NCI-H2029 (cell line): ENCODE measurements at regions not wholly inside any gene's neighbourhood (a gene's known extent, or its start where the extent isn't known, plus 50 kb on each side); places are given as distances from the start of the nearest gene placed in this dataset.
A peak's percentile ranks its signal among the peaks of the same experiment; 100 is the strongest.
"Not testable (repeated sequence)": the region's sequence is repeated elsewhere in the genome, so short reads cannot be mapped to it uniquely, and the experiment has no call there.

Experiments used
- DNase-seq: peaks from one replicate; lab custom pipeline; 2025; lab: John Stamatoyannopoulos, UW

GRCh38 chr3:15989419-15989818 is 185.1 kb upstream of the GALNT15 start:
- no peak for DNase-seq

- not testable (repeated sequence) for DNase-seq
Observed at GRCh38 chr3:15993660-15994059, 180.8 kb upstream of the GALNT15 start.

GRCh38 chr3:15996496-15996895 is 178.0 kb upstream of the GALNT15 start:
- not testable (repeated sequence) for DNase-seq

GRCh38 chr3:15997274-15997943 is 177.1 kb upstream of the GALNT15 start:
- no peak for DNase-seq

GRCh38 chr3:15998911-15999310 is 175.6 kb upstream of the GALNT15 start:
- DNase-seq, result no peak

GRCh38 chr3:16004812-16005211 is 169.7 kb upstream of the GALNT15 start:
- DNase-seq, result no peak

- no peak for DNase-seq
Observed at GRCh38 chr3:16011376-16011775, 163.1 kb upstream of the GALNT15 start.

- DNase-seq, result no peak
Observed at GRCh38 chr3:16012086-16012485, 162.4 kb upstream of the GALNT15 start.

GRCh38 chr3:16013568-16013967 is 160.9 kb upstream of the GALNT15 start:
- DNase-seq, result no peak

GRCh38 chr3:16021801-16022200 is 152.7 kb upstream of the GALNT15 start:
- DNase-seq, result not testable (repeated sequence)

GRCh38 chr3:16023881-16024280 is 150.6 kb upstream of the GALNT15 start:
- DNase-seq, result not testable (repeated sequence)

- no peak for DNase-seq
Observed at GRCh38 chr3:16024548-16024947, 149.9 kb upstream of the GALNT15 start.

- no peak for DNase-seq
Observed at GRCh38 chr3:16026753-16027152, 147.7 kb upstream of the GALNT15 start.

- DNase-seq, result no peak
Observed at GRCh38 chr3:16028604-16029003, 145.9 kb upstream of the GALNT15 start.

- no peak for DNase-seq
Observed at GRCh38 chr3:16030342-16030741, 144.1 kb upstream of the GALNT15 start.

- no peak for DNase-seq
Observed at GRCh38 chr3:16031434-16031833, 143.0 kb upstream of the GALNT15 start.

GRCh38 chr3:16033889-16034687 is 140.4 kb upstream of the GALNT15 start:
- DNase-seq, result no peak

- no peak for DNase-seq
Observed at GRCh38 chr3:16040991-16041390, 133.5 kb upstream of the GALNT15 start.

GRCh38 chr3:16048435-16049318 is 125.8 kb upstream of the GALNT15 start:
- peak; percentile 76 for DNase-seq

GRCh38 chr3:16050641-16051467 is 123.6 kb upstream of the GALNT15 start:
- no peak for DNase-seq

- DNase-seq, result no peak
Observed at GRCh38 chr3:16051691-16052090, 122.8 kb upstream of the GALNT15 start.

- DNase-seq, result no peak
Observed at GRCh38 chr3:16052964-16053363, 121.5 kb upstream of the GALNT15 start.
